ENCODE measurements at regions not wholly inside any gene's neighbourhood (a gene's known extent, or its start where the extent isn't known, plus 50 kb on each side); places are given as distances from the start of the nearest gene placed in this dataset.
"Not testable (repeated sequence)": the region's sequence is repeated elsewhere in the genome, so short reads cannot be mapped to it uniquely, and the experiment has no call there.

- TF ChIP-seq CTCF (IDR thresholded peaks at IDR 0.05), result no peak
- intact Hi-C loops (cut with micrococcal nuclease), result no loop called here
- H3K27me3 Mint-ChIP-seq, result no peaks in the 10 kb centered on the region
- H3K9me3 Mint-ChIP-seq, result no peaks in the 10 kb centered on the region
- ATAC-seq (no peak), DNase-seq (no peak)
- H3K36me3 Mint-ChIP-seq (ENCODE audit: low read depth), result no peaks in the 10 kb centered on the region
- ChIA-PET POLR2A (interaction anchor here (0.6 kb wide), 1 partner anchor 389 kb away, joined by 3 read pairs; no protein-coding TSS in a partner anchor), CTCF (no interaction called here)
- no peak overlapping the region for H3K27ac Mint-ChIP-seq
- no peak overlapping the region for H3K4me3 Mint-ChIP-seq
- no peaks in the 10 kb centered on the region for H3K4me1 Mint-ChIP-seq (ENCODE audit: low read depth)
These were observed 228.1 kb downstream of the TFEC start for GRCh38 chr7:115802415-115802814.

DNA sequence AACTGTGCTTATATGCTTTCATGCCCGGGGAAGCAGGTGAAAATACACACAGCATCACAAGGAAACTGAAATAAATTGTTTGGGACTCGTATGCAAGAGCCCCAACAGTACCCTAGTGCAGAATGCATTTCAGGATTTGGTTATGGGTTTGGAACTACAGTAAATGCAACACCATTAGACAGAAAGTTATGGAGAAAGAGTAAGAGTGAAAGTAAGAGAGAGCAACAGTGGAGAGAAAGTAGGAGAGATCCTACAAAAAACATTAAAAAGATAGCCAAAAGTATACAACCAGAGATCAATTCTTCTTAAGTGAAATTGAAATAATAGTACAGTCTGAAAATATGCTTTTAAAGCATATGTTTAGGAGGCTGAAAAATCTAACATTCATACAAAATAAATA is 231.1 kb downstream of the TFEC start:
- ChIA-PET POLR2A (interaction anchor here (0.6 kb wide), 1 partner anchor 99 kb away, joined by 4 read pairs; no protein-coding TSS in a partner anchor), CTCF (interaction anchor here (0.9 kb wide), 1 partner anchor 12 kb away, joined by 3 read pairs; no protein-coding TSS in a partner anchor)
- Mint-ChIP-seq H3K4me1 (ENCODE audit: low read depth) (no peaks in the 10 kb centered on the region), H3K36me3 (ENCODE audit: low read depth) (no peaks in the 10 kb centered on the region), H3K27me3 (no peaks in the 10 kb centered on the region), H3K27ac (no peak overlapping the region), H3K9me3 (no peaks in the 10 kb centered on the region), H3K4me3 (no peak overlapping the region)
- no peak for TF ChIP-seq CTCF (IDR thresholded peaks at IDR 0.05)
- DNase-seq (no peak), ATAC-seq (no peak)
- intact Hi-C loops (cut with micrococcal nuclease), result no loop called here

DNA sequence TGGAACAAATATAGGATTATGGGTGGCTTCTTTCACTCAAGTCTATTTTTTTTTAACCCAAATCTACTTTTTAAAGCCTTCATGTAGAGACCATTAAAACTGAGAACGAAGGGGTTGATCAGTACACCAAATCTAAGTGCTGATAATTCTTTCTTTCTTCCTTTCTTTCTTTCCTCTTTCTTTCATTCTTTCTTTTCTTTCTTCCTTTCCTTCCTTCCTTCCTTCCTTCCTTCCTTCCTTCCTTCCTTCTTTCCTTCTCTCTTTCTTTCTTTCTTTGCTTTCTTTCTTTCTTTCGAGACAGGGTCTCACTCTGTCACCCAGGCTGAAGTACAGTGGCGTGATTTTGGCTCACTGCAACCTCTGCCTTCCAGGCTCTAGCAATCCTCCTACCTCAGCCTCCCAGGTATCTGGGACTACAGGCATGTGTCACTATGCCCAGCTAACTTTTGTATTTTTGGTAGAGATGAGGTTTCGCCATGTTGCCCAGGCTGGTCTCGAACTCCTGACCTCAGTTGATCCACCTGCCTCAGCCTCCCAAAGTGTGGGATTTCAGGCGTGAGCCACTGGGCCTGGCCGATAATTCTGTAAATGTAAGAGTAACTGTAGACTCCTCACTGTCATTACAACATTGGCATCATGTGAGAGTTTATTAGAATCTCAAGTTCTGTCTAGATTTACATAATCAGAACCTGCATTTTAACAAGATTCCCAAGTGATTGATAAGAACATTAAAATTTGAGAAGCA is 236.4 kb downstream of the TFEC start:
- ATAC-seq, result no peak
- no peaks in the 10 kb centered on the region for H3K36me3 Mint-ChIP-seq (ENCODE audit: low read depth)
- POLR2A ChIA-PET, result no interaction called here

DNA sequence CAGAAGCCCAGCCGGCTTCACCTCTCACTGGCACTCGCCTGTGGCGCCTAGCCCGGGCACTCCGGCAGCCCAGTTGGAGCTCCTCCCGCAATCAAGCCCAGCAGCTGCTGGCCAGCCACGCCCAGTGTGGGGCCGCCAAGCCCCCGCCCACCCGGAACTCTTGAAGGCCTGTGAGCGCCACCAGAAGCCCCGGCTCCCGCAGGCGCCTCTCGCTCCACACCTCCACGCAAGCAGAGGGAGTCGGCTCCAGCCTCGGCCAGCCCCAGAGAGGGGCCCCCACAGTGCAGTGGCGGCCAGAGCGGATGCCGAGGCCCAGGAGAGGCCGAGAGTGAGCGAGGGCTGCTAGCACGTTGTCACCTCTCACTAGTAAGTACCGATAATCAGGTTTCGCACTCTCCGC is 240.7 kb downstream of the TFEC start:
- CTCF ChIA-PET, result no interaction called here
- Mint-ChIP-seq H3K9me3 (peaks cover 3% of the 10 kb centered on the region), H3K27ac (no peak overlapping the region), H3K4me3 (no peak overlapping the region), H3K27me3 (no peaks in the 10 kb centered on the region), H3K4me1 (ENCODE audit: low read depth) (no peaks in the 10 kb centered on the region), H3K36me3 (ENCODE audit: low read depth) (no peaks in the 10 kb centered on the region)
- ATAC-seq (no peak), DNase-seq (no peak)
- no peak for TF ChIP-seq CTCF (IDR thresholded peaks at IDR 0.05)
- intact Hi-C loops (cut with micrococcal nuclease), result no loop called here
- POLR2A ChIA-PET, result no interaction called here

More for the DNA sequence above, 236.4 kb downstream of the TFEC start:
- CTCF ChIA-PET, result no interaction called here
- intact Hi-C loops (cut with micrococcal nuclease), result no loop called here
- DNase-seq, result no peak
- Mint-ChIP-seq H3K4me3 (no peak overlapping the region), H3K27ac (no peak overlapping the region), H3K27me3 (no peaks in the 10 kb centered on the region), H3K9me3 (peaks cover 3% of the 10 kb centered on the region), H3K4me1 (ENCODE audit: low read depth) (no peaks in the 10 kb centered on the region)
- no peak for TF ChIP-seq CTCF (IDR thresholded peaks at IDR 0.05)

- ATAC-seq; intact Hi-C loops (cut with micrococcal nuclease); H3K27ac Mint-ChIP-seq; H3K4me3 Mint-ChIP-seq; H3K9me3 Mint-ChIP-seq; H3K27me3 Mint-ChIP-seq; CTCF ChIA-PET; POLR2A ChIA-PET; DNase-seq; H3K4me1 Mint-ChIP-seq (ENCODE audit: low read depth); H3K36me3 Mint-ChIP-seq (ENCODE audit: low read depth): not testable (repeated sequence)
These were observed 241.1 kb downstream of the TFEC start for GRCh38 chr7:115789473-115789872.
